HG02759 (cell line): ENCODE measurements at regions not wholly inside any gene's neighbourhood (a gene's known extent, or its start where the extent isn't known, plus 50 kb on each side); places are given as distances from the start of the nearest gene placed in this dataset.
"Not testable (repeated sequence)": the region's sequence is repeated elsewhere in the genome, so short reads cannot be mapped to it uniquely, and the experiment has no call there.

ENCODE experiments used
- ATAC-seq: cut with Tn5 transposase; IDR thresholded peaks from one replicate; pipeline ENCODE4 v1.9.1; 2021; ENCODE audit warnings: mild to moderate bottlenecking, moderate library complexity; ENCODE audit not compliant: unreplicated experiment

- no peak for ATAC-seq
These were observed 345.7 kb upstream of the RUNX1 start for GRCh38 chr21:35394634-35395369.

GRCh38 chr21:35394049-35394448, 344.9 kb upstream of the RUNX1 start:
- no peak for ATAC-seq

DNA sequence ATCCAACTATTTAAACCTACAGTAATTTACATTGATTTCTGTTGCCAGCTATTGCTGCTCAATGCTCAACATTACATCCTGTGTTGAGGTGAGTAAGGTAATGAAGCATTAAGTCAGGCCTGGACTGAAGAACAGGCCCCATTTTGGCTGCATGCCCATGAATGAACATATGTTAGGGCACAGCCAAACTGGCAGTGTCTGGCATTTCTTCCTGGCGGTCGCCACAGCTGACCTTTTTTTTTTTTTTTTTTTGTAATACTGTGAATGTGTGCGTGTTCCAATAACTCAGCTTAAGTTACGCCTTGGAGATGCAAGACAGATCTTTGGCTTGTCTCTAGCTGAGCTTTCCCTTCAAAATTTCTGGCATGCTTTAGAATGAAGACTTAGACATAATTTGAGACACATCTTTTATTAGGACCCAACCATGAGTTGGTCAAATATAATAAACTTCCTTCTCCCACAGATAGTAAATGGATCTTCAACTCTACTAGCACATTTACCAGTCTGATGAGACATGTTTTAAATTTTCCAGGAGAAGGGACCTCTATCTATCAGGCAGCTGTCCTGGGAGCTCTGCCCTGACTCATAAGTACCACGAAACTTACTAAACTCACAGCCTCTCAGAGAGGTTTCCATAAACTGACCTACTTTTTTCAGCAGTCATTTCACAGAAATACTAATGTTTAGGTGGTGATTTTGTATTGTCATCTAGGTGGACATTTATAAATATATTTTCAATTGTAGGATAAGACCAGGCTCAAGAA, 341.1 kb upstream of the RUNX1 start:
- no peak for ATAC-seq

DNA sequence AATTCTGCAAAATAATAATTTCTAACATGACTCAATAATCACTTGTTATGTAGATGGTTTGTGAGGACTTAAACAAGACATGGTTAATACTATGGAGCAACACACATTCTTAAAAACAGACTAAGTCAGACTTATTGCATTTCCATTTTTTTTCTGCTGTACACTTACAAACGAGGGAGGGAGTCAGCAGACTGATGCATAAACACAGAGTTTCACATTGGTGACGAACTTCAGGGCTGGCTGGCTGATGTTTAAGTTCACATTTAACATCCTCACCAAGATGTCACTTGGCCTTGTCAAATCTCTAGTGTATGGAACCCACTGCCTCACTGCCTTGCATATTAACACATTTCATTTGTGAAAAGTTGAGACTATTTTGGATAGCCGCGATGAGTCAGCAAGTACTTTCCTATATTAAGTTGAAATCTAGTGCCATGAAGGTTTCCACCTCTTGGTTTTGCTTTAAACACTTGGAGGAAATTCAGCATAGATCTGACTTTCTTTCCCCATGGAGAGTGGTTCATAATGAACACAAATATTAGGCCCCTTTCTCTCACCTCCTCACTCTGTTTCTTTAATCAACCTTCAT, 337.5 kb upstream of the RUNX1 start:
- ATAC-seq, result no peak

GRCh38 chr21:35384375-35384774, 335.3 kb upstream of the RUNX1 start:
- ATAC-seq, result no peak

DNA sequence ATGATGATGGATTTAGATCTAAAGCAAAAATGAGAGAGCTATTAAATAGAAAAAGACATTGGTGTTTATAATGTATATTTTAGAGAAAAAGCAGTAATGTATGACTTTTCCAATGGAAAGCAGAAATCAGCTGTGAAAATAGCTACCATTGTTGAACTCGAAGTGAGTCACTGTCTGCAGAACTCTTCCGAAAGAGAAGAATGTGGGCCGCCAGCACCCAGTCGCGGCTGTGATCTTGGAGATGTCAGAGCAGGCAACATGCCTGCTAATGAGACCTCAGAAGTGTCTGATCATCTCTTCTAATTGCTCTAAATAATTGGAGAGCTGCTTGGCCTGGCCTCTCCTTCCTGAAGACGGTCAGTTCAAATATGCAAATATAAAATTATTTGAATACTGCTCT, 333.6 kb upstream of the RUNX1 start:
- no peak for ATAC-seq

DNA sequence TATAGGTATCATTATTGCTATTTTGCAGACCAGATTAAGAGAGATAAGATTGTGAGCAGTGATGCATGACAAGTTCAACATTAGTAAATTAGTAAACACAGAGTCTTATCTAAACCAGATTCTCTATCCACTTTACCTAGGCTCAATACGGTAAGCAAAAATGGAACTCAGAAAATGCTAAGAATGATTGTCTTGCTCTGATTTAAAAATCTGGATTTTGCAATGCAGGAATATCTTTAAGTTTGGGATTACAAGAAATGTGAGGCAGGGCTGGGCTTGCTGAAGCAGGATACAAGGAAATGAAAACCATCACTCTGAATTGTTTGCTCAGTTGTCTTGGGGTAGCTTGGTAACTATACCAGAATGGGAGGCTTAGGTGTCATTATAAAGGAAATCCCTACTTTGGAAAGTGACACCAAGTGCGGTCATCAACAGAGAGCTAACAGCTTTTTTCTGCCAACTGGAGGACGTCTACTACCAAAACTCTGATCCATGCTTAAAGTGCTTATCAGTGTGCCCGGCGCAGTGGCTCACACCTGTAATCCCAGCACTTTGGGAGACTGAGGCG, 332.7 kb upstream of the RUNX1 start:
- no peak for ATAC-seq

GRCh38 chr21:35380304-35380703, 331.2 kb upstream of the RUNX1 start:
- not testable (repeated sequence) for ATAC-seq

DNA sequence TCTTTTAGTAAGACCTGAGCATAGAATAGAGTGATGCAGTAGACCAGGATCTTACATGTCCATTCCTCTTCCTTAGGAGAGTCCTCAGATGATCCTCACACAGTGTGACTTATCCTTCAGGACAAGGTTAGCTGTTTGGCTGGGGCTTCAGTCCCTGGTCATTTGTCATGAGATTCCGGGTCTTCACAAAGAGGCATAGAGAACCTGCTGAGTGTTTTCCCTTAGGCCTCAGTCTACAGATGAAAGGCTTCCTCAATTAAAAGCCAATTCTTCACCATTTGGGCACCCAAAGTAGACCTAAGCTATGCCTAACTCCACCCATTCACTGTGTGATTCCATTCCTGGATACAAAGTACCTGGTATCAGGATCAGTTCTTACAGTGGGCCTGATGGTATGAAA, 329.8 kb upstream of the RUNX1 start:
- ATAC-seq, result no peak

DNA sequence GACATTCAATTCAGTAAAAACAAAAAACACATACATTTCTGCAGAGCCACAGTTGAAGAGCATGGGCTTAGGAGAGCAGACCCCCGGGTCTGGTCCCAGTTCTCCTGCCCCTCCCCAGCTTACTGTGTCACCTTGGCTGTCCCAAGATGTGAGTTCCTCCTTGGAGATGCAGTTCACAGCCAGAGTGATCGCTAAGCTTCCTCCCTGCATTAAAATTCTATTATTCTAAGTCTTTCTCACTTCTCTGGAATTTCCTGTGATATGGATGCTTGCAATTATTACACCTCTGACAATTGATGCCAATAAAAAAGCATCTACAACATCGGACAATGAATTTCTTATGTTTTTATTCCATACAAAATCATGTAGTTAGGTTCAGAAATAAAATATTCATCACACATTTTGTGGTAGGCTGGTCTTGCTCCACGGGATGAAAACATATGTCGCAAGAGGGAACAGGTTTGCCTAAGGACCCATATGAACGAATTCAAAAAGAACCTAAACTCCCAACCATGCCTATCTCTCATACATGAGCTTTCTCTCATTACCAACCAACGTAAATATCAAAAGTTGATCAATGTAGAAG, 328.5 kb upstream of the RUNX1 start:
- ATAC-seq, result no peak

- ATAC-seq, result no peak
These were observed 327.5 kb upstream of the RUNX1 start for GRCh38 chr21:35376406-35377135.

GRCh38 chr21:35375115-35375514, 326.0 kb upstream of the RUNX1 start:
- ATAC-seq, result no peak

GRCh38 chr21:35373998-35374397, 324.9 kb upstream of the RUNX1 start:
- ATAC-seq, result no peak

DNA sequence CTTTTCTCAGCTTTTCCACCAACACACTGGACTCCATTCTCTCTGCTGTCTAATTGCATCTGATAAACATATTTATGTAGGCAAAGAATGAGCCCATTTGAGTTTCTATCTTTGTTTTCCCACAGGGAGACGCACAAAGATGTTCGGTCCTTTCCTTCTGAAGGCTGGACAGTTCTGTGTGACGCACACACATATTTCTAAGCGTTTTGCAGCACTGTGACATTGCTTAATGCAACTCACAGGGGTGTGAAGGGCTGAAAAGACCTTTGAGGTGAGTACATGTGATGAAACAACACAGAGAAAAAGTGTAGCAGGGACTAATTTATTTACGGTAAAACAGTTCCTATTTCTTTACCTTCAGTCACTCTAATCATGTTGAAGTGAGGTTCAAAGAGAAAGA, 323.1 kb upstream of the RUNX1 start:
- ATAC-seq, result no peak

DNA sequence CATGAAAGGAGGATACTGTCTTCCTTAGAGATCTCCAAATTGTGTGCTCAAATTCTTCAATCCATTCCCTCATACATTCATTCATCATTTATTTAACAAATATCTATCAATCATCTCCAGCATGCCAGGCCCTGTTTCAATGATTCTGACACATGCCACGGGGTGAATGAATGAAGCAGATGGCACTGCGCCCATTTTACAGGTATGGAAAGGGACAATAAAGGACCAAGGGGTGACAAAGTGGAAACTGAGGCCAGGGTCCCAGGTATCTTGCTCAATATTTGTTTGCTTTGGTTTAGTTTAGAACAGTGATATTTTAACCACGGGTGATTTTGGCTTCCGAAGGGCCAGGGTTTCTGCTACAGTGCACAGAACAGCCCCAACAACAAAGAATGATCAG, 321.6 kb upstream of the RUNX1 start:
- no peak for ATAC-seq

GRCh38 chr21:35370071-35370470, 321.0 kb upstream of the RUNX1 start:
- ATAC-seq, result no peak

DNA sequence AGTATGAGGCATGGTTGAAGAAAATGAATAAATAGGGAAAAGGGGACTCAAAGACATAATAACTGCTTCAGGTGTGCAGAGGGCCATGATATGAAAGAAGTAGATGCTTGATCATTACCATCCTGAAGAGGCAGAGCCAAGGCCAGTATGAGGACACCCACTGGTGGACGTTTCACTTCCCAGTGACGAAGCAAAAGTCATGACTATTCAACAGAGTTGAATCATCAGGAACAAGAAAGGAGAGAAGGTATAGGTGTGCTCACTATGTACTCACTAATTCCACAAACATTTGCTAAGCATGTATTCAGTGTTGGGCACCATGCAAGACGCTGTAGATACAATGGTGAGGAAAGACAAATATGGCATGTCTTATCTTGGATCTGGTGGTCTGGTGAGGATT, 319.2 kb upstream of the RUNX1 start:
- no peak for ATAC-seq

- ATAC-seq, result no peak
These were observed 318.5 kb upstream of the RUNX1 start for GRCh38 chr21:35367553-35367952.

DNA sequence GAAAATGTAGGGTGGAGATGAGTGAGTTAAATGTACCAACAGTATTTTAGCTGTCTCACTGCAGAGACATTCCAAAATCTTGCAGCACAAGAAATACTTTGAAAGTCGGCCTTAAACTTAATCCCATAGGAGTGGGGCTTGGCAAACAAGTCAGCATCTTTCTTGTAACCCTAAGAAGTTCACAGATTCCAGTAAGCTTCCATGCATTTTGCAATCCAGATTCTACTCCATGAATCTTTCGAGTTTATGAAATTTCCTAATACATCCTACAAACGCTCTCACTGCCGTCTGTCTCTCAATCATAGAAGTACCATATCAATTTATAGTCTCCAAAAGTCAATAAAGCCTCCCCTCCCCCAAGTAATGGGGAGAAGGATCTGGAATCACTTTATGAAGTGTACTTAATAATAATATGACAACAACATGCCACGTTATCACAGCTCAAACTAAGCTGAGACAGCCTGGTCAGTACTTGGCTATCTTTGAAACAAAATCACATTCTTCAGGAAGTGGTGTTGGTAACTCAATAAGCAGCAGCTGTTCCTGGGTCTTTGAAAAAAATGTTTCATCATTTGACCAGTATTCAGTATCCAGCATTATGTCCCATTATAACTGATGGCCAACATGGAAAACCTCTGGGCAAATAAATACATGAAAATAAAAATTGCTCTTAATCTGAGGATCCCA, 317.4 kb upstream of the RUNX1 start:
- no peak for ATAC-seq

GRCh38 chr21:35363458-35363857, 314.4 kb upstream of the RUNX1 start:
- ATAC-seq, result no peak
